GM19025 (cell line): ENCODE measurements at regions not wholly inside any gene's neighbourhood (a gene's known extent, or its start where the extent isn't known, plus 50 kb on each side); places are given as distances from the start of the nearest gene placed in this dataset.
"Not testable (repeated sequence)": the region's sequence is repeated elsewhere in the genome, so short reads cannot be mapped to it uniquely, and the experiment has no call there.

Source experiments
- ATAC-seq: cut with Tn5 transposase; IDR thresholded peaks from one replicate; pipeline ENCODE4 v1.9.1; 2021; ENCODE audit warnings: mild to moderate bottlenecking, low read depth, moderate library complexity; ENCODE audit not compliant: unreplicated experiment

DNA sequence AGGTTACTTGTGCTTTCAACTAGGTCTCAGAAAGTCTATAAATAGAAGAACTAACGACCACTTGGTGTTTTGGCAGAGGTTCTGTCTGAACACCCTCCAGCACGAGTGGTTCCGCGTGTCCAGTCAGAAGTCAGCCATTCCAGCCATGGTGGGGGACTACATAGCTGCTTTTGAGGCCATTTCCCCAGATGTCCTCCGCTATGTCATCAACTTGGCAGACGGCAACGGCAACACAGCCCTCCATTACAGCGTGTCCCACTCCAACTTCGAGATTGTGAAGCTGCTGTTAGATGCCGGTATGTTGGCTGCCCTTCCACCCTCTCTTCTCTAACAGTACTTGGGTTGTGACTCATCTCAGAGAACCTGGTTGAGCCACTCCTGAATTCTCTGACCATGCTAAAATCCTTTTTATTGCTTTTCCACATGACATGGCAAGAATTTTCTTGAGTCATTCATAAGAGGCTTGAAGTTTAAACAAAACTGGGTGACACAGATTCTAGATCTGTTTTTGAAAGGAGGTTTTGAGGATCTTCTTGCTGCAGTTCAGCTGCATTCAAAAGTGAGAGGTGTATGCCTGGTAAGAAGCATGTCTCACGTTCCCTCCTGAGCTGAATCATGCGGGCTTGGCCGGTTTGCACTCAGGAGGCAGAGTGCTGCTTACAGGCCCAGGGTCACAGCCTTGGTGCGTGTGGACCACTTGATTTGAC lies 103.1 kb upstream of the DMRT1 start:
- no peak for ATAC-seq

DNA sequence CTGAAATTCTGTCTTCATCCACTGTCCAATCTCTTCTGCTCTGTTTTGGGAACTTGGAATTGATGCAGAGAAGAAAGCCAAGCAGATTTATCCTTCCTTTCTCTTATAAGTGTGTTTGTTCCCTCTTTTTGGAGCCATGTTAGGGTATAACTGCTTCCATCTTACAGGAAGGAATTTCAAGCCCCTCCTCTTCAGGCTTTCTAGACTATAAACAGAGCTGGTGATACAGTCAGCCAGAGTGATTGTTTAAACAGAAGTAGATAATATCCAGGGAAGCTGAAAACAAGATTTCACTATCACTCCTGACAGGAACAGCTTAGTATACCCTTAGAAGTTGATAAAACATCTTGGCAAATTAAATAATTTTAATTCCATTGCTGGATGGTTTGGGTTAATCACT lies 102.1 kb upstream of the DMRT1 start:
- ATAC-seq = no peak

DNA sequence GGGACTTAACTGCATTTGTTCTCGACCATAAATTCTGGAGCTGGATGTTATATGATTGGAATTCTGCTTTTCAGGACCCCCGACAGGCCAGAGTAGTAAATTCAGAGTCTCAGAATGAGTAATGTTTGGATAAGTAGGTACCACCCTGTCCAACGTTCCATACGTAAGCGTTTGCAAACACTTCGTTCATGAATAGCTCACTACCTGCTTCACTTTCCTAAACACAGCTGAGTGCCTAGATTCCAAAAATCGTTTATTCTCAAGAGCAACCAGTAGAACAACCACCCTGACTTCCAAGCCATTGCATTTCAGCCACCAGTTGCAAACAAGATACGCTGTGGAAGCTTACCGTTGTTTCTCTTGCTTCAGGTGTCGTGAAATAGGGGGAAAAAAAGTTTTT lies 101.3 kb upstream of the DMRT1 start:
- no peak for ATAC-seq

DNA sequence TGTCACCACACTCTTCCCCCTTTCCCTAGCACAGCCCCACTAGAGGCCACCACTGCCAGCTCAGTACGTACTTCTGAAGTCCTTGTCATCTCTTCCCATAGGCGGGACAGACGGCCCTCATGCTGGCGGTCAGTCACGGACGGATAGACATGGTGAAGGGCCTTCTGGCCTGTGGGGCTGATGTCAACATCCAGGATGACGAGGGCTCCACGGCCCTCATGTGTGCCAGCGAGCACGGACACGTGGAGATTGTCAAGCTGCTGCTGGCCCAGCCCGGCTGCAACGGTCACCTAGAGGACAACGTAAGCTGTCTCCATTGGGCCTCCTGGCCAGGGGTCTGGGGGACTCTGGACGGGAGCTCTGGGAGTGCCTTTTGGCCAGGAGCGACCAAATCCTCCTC lies 99.4 kb upstream of the DMRT1 start:
- ATAC-seq = no peak

DNA sequence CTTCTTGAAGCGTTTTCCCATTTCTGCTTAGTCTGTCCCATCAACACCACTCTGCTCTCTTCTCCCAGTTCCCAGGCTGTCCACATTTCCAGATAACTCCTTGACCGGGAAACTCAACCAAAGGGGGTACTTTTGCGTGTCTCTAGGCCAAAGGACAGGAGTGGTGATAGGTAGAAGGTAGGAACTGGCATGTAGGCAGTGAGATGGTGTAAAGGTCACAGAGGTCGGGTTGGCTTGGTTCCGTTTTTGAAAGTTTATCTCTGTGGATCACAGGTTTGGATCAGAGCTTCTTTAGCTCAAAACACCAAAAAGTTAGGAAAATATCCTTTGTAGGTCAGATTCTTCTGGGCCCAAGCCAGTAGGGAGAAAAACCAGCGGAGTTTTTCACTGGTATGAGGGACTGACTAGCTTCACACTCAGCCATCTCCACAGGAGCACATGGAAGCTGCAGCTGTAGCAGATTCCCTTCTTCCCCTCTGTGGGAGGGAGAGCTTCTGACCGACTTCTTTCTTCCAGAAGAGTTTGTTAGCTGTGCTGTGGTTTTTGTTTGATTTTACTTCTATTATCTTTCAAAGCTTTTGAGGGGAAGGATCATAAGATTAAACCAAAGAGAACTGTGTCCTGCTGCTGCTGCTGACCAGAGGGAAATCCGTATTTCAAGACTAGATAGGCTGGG lies 98.4 kb upstream of the DMRT1 start:
- ATAC-seq = no peak

DNA sequence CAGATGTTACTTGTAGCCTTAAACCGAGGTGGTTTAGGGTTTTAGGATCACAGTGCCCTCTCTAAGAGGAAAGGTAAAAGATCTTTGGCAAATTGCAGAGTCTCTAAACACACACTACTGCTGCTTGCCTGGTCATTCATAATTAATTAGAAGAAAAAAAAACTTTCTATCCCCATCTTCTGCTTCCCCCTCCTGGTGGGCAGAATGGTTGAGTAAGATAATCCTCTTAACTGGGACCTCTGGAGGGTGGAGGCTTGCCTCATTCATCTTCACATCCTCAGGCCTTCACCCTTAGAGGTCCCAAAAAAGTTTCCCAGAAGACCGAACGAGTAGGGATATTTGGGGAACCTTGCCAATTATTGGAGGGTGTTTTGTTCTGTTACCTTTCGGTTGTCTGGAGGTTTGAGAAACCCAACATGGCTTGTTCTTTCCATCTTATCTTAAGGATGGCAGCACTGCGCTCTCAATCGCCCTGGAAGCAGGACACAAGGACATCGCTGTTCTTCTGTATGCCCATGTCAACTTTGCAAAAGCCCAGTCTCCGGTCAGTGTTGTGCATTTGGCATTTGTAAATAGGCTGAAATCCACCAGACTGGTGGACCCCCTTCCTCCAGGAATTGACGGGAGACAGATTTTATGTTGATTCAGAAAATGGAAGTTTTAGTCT lies 97.3 kb upstream of the DMRT1 start:
- no peak for ATAC-seq

DNA sequence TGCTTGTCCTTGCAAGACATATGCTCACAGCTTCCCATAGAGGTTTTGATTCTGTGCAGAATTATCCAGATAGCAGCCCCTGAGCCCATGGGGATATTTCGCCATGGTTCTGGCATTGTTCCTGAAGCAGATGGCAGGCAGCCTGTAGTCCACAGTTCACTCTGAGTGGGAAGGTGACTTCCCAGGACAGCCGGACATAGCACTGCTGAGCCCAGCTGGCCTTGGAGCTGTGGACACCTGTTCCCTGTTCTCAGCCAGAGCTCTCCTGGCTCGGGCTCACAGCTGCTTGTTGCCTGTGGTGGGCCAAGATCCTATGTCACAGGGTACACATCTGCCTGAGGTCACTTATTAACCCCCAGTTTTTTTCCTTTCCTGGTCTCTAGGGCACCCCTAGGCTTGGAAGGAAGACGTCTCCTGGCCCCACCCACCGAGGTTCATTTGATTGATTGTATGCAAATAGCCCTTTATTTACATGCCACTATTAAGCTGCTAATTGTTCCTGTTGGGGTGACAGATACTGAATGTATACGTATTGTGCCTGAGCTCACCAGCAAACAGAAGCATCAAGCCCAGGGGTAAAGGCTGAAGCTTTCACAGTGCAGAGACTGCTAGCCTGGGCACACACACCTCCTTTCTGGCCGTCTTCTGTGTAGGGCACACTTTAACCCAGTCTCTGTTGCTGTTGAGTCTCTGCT lies 96.6 kb upstream of the DMRT1 start:
- no peak for ATAC-seq

DNA sequence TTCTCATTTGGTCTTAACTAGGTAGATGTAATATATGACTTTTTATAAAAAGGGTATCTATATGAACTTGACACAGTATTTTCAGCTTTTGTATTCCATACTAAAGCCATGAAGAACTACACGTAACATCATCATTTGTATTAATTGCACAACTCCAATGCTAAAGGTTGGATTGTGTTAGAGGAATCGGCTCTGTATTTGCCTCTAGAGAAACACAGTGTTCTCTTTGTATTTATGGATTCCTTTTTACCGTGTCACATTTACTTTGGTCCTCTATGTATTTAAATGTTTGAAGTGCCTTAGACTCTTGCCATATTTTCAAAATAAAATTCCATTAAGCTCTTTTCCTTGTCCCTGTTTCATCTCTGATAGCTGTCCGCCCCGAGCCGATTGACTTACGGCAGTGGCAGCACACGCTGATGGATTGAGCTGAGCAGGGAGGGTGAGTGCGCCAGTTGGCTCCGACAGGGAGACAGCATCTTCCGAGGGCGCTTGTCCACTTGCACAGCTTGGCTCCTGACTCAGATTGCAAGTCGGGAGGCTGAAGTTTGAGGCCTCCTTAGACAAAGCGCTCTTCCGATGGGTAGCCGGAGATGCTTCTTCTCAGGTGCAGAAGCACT lies 95.6 kb upstream of the DMRT1 start:
- no peak for ATAC-seq

DNA sequence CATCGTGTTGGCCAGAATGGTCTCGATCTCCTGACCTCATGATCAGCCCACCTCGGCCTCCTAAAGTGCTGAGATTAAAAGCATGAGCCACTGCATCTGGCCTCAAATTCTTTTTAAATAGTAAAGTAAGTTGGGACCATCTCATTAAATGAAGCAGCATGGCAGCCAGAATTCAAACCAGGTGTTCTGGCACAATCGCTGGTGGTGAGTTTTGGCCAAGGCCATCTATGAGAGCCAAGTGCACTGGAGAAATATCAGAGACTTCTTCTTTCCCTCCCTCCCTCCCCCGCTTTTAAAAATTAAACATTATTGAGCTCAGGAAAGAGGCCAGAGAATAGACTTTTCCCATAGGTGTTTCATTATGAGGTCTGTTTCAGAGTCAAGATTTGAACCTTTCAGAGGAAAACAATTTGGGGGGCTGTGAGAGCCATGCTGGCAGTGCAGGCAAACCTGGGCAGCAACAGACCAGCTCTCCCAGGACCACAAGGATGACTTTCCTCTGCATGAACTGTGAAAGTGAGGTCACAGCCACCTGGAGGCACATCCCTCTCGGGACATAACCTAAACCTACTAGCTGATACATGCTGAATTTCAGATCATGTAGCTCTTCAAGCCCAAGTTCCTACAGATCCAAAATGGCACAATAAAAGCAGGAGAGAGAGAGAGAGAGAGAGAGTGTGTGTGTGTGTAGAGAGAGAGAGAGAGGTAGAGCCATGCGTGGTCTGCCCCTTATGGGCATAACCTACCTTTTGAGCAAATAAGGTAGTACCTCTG lies 94.6 kb upstream of the DMRT1 start:
- ATAC-seq = no peak

DNA sequence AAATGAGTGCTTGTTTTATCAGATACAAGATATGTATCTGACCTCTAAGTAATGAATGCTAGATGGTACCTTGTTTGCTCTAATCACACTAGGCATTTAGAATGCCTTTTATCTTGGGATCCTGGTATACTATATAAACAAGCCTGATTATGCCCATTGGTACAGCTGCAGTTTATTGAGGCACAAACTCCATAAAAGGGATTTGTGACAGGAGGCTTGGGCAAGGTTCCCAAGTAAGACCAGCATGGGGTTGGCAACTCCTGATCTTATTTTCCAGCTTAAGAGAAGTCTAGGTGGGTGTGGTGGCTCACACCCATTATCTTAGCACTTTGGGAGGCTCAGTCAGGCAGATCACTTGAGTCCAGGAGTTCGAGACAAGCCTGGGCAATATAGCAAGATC lies 93.9 kb upstream of the DMRT1 start:
- no peak for ATAC-seq

DNA sequence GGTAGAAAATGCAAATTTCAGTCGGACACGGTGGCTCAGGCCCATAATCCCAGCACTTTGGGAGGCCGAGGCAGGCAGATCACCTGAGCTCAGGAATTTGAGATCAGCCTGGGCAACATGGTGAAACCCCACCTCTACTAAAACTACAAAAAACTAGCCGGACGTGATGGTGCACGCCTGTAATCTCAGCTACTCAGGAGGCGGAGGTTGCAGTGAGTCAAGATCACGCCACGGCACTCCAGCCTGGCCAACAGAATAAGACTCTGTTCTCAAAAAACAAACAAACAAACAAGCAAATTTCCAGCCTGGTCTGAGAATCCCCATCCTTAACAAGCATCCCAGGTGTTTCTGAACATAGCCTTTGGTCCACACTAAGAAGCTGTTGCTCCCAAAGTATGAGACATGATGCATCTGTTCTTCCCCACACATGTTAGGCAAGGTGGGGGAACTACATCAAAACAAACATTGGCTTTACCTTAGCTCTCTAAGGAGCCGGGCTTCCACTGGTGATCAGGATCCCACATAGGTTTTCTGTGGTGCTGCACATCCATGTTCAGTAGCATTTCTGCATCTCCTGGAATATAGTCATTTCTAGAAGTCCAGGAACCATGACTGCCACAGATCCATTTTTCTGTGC lies 92.5 kb upstream of the DMRT1 start:
- ATAC-seq = no peak

DNA sequence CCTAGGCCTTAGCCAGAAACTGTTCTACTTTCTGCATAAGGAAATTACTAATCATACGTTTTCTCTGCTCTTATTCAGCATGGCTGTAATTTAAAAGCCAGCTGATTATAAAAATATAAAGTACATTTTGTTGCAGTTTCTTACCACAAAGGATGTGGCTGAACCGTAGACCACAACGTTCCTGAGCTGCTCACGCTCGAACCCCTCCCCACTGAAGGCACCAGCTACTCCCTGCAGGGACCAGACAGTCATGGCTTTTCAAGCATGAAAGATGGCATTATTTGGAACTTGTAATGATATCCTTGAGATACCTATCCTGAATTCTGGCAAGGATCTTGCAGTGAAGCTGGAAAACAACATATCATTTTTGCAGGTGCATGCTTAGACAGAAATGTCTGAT lies 91.8 kb upstream of the DMRT1 start:
- no peak for ATAC-seq

DNA sequence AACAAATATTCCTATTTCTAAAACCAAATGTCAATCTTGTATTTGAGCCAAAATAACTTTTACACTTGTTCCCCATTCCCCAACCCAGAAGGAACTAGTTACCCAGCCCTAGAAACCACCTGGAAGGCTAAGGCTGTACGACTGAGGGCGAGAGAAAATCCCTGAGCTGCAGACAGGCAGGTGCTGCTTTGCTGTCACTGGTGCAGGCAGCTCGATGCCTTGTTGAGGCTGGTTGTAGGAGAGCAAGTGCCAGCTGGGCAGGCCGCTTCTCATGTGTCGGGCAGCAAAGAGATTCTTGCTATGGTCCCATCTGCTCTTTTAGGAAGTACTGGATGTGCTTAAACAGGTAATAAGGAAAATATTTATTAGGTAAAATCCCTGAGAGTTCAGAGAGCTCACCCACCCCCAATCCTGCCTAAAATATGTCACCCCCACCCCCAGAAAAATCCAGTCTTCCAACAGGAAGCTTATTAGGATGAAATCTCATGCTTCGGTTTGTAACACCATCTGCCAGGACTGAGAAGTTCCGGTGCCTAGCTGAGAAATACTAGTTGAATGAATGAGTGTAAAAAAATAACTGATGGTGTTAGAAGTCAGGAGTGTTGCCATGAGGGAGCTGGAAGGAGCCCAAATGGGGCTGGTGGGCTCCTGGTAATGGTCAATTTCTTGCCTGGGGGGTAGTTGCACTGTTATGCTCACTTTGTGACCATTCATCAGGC lies 91.1 kb upstream of the DMRT1 start:
- peak; percentile 10 for ATAC-seq

DNA sequence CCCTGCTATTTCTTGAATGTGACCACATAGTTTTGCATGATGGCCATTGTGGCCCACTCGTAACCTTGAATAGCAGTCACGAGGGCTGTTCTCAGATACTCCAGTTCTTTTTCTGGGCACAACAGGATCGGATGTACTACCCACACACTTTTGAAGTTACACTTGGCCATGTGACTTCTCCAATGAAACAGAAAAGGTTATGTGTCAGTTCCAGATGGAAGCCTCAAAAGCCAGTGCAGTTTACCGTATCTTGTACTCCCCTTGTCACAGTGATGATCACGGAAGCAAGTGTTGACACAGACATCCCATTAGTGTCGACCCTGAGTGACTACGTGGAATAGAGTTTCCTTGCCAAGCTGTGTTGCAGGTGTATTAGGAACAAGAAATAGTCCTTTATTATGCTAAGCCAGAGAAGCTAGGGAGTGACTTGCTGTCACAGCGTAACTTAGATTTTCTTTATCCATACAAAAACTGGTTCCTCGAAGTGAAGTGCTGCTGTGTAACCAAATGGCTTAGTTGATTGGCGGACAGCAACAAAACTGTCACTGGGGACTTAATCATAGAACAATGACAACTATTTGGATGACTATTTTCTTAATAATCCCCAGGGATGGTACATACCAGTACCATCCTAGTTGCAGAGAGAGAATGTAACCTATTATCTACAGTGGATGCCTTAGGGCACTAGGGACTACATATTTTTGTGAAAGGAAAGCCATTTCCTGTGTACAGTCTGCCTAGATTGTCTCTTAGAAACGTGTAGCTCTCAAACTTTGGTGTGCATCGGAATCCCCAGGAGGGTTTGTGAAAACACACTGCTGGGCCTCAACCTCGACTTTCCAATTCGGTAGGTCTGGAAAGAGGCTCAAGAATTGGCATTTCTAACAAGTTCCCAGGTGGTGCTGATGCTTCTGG lies 90.1 kb upstream of the DMRT1 start:
- peak; percentile 72 for ATAC-seq

DNA sequence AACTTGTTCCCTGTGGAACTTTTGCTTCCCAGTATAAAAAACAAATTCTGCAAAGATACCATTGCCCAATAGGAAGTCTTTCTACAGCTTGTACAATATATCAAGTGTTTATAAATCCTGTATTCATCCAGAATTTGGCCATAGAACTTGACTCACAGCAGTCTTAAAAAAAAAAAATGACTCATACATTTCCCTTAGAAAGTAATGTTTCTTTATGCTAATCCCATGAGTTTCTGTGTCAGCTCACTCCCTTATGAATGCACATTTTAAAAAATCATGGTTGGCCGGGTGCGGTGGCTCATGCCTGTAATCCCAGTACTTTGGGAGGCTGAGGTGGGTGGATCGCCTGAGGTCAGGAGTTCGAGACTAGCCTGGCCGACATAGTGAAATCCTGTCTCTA lies 89.3 kb upstream of the DMRT1 start:
- ATAC-seq = no peak

DNA sequence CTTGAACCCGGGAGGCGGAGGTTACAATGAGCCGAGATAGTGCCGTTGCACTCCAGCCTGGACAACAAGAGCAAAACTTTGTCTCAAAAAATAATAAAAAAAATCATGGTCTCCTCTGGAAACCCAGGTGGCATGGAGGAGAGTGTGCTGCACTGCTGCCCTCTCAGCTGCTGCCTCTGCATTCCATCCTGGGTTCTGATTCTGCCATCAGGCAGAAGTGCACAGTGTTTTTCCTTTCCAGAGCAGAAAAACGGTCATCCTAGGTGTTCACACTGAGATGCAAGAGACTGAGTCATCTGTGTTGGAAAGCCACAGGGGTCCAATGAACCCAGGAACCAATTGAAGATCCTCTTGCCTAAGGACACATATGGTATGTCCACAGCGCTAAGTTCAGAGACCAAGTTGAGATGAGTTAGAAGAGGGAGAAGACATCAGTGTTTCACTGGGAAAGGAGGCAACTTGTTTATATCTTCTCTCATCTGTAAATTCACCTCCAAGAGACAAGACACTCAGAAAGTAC lies 88.8 kb upstream of the DMRT1 start:
- ATAC-seq = no peak

DNA sequence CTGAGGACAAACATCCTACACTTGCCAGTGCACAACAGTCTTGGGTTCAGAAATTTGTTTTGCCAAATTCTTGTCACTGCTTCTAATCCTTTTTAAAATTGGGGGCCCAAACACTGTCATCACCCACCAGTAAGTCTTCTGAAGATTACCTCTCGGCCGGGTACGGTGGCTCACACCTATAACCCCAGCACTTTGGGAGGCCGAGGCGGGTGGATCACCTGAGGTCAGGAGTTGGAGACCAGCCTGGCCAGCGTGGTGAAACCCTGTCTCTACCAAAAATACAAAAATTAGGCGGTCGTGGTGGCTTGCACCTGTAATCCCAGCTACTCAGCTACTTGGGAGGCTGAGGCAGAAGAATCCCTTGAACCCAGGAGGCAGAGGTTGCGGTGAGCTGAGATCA lies 87.8 kb upstream of the DMRT1 start:
- not testable (repeated sequence) for ATAC-seq
